GM12878 (cell line): ENCODE measurements at regions not wholly inside any gene's neighbourhood (a gene's known extent, or its start where the extent isn't known, plus 50 kb on each side); places are given as distances from the start of the nearest gene placed in this dataset.

Experiments used
- ATAC-seq: fragments of 200-7000 bp; cut with Tn5 transposase; 3 replicates; pipeline ENCODE4 v1.9.1; 2020; ENCODE audit warnings: mild to moderate bottlenecking, moderate library complexity
- BruUV-seq: library from RNA; stranded (reverse); fragments of 400-500 nt; replicated peaks from 2 replicates; lab custom pipeline; 2021; lab: Mats Ljungman, UMichigan
- CTCF ChIA-PET: fragments of 300-600 bp; sonication (Branson Sonifier 250); formaldehyde crosslinking; extraction: SDS; loops from one replicate; lab custom pipeline; 2021; ENCODE audit warnings: inconsistent platforms; lab: Yijun Ruan, JAX
- POLR2A ChIA-PET: fragments of 350-600 bp; formaldehyde crosslinking; extraction: SDS; loops from one replicate; lab custom pipeline; 2021; ENCODE audit warnings: inconsistent platforms; lab: Charles Lee
- RAD21 ChIA-PET: fragments of 300-600 bp; sonication (Branson Sonifier 250); formaldehyde crosslinking; loops from one replicate; lab custom pipeline; 2023; ENCODE audit warnings: antibody characterized with exemption; ENCODE audit not compliant: unreplicated experiment; lab: Charles Lee
- SMC1A ChIA-PET: fragments of 300-600 bp; sonication (Branson Sonifier 250); formaldehyde crosslinking; loops from one replicate; lab custom pipeline; 2023; ENCODE audit not compliant: unreplicated experiment, uncharacterized antibody; lab: Charles Lee
- DNase-seq: peaks from one replicate; pipeline ENCODE4 v3.0.0-alpha.2; 2011; ENCODE audit warnings: low read depth, low spot score
- FAIRE-seq: peaks from 3 replicates; lab custom pipeline; 2011; peaks lifted over from hg19 to GRCh38; lab: Jason Lieb, UNC
- H2AFZ ChIP-seq: 2 replicates; pipeline ENCODE4 v1.6.0; 2011; ENCODE audit warnings: low read depth, low read length, control low read depth; ENCODE audit not compliant: control insufficient read depth
- H3K27ac ChIP-seq: 2 replicates; pipeline ENCODE4 v1.5.1; 2011; ENCODE audit warnings: control low read depth; ENCODE audit not compliant: control insufficient read depth, insufficient read depth
- H3K27me3 ChIP-seq, 2 experiments: replicated peaks in 1 of 2; 2 replicates each; pipeline versions ENCODE4 v1.6.0 to v1.6.1; 2011; ENCODE audit warnings: low read length in 1 of 2; ENCODE audit not compliant: control insufficient read depth in 2 of 2, insufficient read depth in 2 of 2
- H3K36me3 ChIP-seq, 2 experiments: 2 replicates each; pipeline ENCODE4 v1.5.1; 2011; ENCODE audit warnings: low read length in 1 of 2; ENCODE audit not compliant: control insufficient read depth in 2 of 2, insufficient read depth in 2 of 2
- H3K4me1 ChIP-seq: 2 replicates; pipeline ENCODE4 v1.6.1; 2011; ENCODE audit warnings: mild to moderate bottlenecking, low read length, moderate library complexity, mixed read lengths; ENCODE audit not compliant: control insufficient read depth, insufficient read depth
- H3K4me2 ChIP-seq: 2 replicates; pipeline ENCODE4 v1.6.0; 2011; ENCODE audit warnings: control low read depth; ENCODE audit not compliant: control insufficient read depth, insufficient read depth
- H3K4me3 ChIP-seq: fragments of 200-600 bp; sonication (generic); 2 replicates; pipeline ENCODE4 v1.5.1; 2016
- H3K79me2 ChIP-seq: 2 replicates; pipeline ENCODE4 v1.6.0; 2011; ENCODE audit warnings: low read length; ENCODE audit not compliant: control insufficient read depth, insufficient read depth
- H3K9ac ChIP-seq: 2 replicates; pipeline ENCODE4 v1.8.0; 2011; ENCODE audit warnings: low read length, control low read depth, mixed read lengths; ENCODE audit not compliant: control insufficient read depth, insufficient read depth
- H3K9me3 ChIP-seq: replicated peaks from 3 replicates; pipeline ENCODE4 v1.5.1; 2011; ENCODE audit warnings: mild to moderate bottlenecking, low read length; ENCODE audit not compliant: control insufficient read depth, insufficient read depth
- H4K20me1 ChIP-seq: 2 replicates; pipeline ENCODE4 v1.6.0; 2011; ENCODE audit not compliant: control insufficient read depth, insufficient read depth
- ATF2 ChIP-seq: IDR thresholded peaks from 2 replicates; pipeline ENCODE4 v1.6.1; 2012; ENCODE audit warnings: low read length, inconsistent platforms
- CBX3 ChIP-seq: fragments of 200-600 bp; sonication (generic); IDR thresholded peaks from 2 replicates; pipeline ENCODE4 v1.6.1; 2016; ENCODE audit warnings: low read depth, borderline replicate concordance
- CBX5 ChIP-seq: sonication (generic); IDR thresholded peaks from 2 replicates; pipeline ENCODE4 v1.6.1; 2016; ENCODE audit warnings: low read depth, moderate library complexity, mild to moderate bottlenecking, inconsistent platforms
- IKZF1 ChIP-seq: fragments of 450-650 bp; conservative IDR thresholded peaks from 2 replicates; pipeline ENCODE4 v1.6.1; 2017; ENCODE audit warnings: antibody characterized with exemption, mild to moderate bottlenecking
- MAX ChIP-seq: IDR thresholded peaks from 2 replicates; pipeline ENCODE4 v1.6.1; 2012; ENCODE audit warnings: low read depth, low read length, improper control_type of control experiment
- NFIC ChIP-seq: IDR thresholded peaks from 2 replicates; pipeline ENCODE4 v1.6.1; 2012; ENCODE audit warnings: low read depth, mild to moderate bottlenecking, inconsistent platforms, low read length, moderate library complexity
- SMARCA5 ChIP-seq: fragments of 450-650 bp; IDR thresholded peaks from 2 replicates; pipeline ENCODE4 v1.6.1; 2017; ENCODE audit warnings: mild to moderate bottlenecking
- SRF ChIP-seq, 2 experiments: IDR thresholded peaks; 2 replicates each; pipeline ENCODE4 v1.6.1; 2011; ENCODE audit warnings: low read depth in 2 of 2, low read length in 2 of 2, mild to moderate bottlenecking in 1 of 2, moderate library complexity in 1 of 2
- TBL1XR1 ChIP-seq: IDR thresholded peaks from 2 replicates; pipeline ENCODE4 v1.6.1; 2012; ENCODE audit warnings: low read depth, low read length, improper control_type of control experiment
- TCF3 ChIP-seq: IDR thresholded peaks from 2 replicates; pipeline ENCODE4 v1.6.1; 2012; ENCODE audit warnings: low read depth, mild to moderate bottlenecking, low read length, borderline replicate concordance; ENCODE audit not compliant: insufficient read depth
- YBX1 ChIP-seq: fragments of 450-650 bp; IDR thresholded peaks from 2 replicates; pipeline ENCODE4 v1.6.1; 2016; ENCODE audit warnings: antibody characterized with exemption
- ZBTB40 ChIP-seq: fragments of 450-650 bp; IDR thresholded peaks from 2 replicates; pipeline ENCODE4 v1.6.1; 2016; ENCODE audit warnings: mild to moderate bottlenecking, moderate library complexity, borderline replicate concordance
- ZNF274 ChIP-seq: IDR thresholded peaks from one replicate; pipeline ENCODE4 v1.8.0; 2011; ENCODE audit not compliant: insufficient read length, insufficient read depth
- ZNF384 ChIP-seq: IDR thresholded peaks from 2 replicates; pipeline ENCODE4 v1.6.1; 2012; ENCODE audit warnings: low read depth, mild to moderate bottlenecking, low read length, improper control_type of control experiment, borderline replicate concordance
- ZNF687 ChIP-seq: fragments of 450-650 bp; IDR thresholded peaks from 2 replicates; pipeline ENCODE4 v1.6.1; 2017; ENCODE audit warnings: mild to moderate bottlenecking, moderate library complexity
- WGBS: methylation state at CpG from one replicate; pipeline ENCODE4 v1.1.6; 2016; ENCODE audit warnings: low lambda C conversion rate; ENCODE audit not compliant: insufficient replicate concordance, insufficient coverage; ENCODE audit errors: missing lambda C conversion rate; 5-methylcytosine and 5-hydroxymethylcytosine counted together
- in situ Hi-C: fragments of 300-500 bp; cut with MboI; formaldehyde crosslinking; loops from 9 replicates; pipeline ENCODE4 v1.14.3; 2018; ENCODE audit warnings: mixed read lengths
- intact Hi-C: fragments of 100-400 bp; cut with micrococcal nuclease; formaldehyde crosslinking; loops from one replicate; pipeline ENCODE4 v1.14.2; 2022; ENCODE audit not compliant: unreplicated experiment

GRCh38 chr5:124262470-124262869, 484.0 kb downstream of the ZNF608 start (continued):
- TF ChIP-seq ZBTB40: no peak
- no peak for TF ChIP-seq TBL1XR1
- no peak for TF ChIP-seq TCF3
- no peak for TF ChIP-seq SMARCA5
- TF ChIP-seq, all 136 proteins: peak for 0

- no peak for FAIRE-seq
- WGBS: 0% methylated on average over 1 of the region's 1 CpG
- CTCF ChIA-PET: no interaction called here
- no peak for TF ChIP-seq CBX5
- TF ChIP-seq CBX3: no peak
- TF ChIP-seq IKZF1: no peak
- no peak for TF ChIP-seq ZNF274
- TF ChIP-seq NFIC: no peak
- no peak for TF ChIP-seq ZNF384
- TF ChIP-seq YBX1: no peak
- TF ChIP-seq ATF2: no peak
- TF ChIP-seq MAX: no peak
- TF ChIP-seq SRF (IDR thresholded peaks at IDR 0.05; ENCODE audit: low read depth in 2 of 2, low read length in 2 of 2): no peak
- TF ChIP-seq ZNF687: no peak
Observed at GRCh38 chr5:124261848-124262247, 484.6 kb downstream of the ZNF608 start.

More at GRCh38 chr5:124261848-124262247, 484.6 kb downstream of the ZNF608 start:
- Histone ChIP-seq H3K9ac (no peak overlapping the region), H3K4me3 (no peak overlapping the region), H3K9me3 (no peaks in the 10 kb centered on the region), H3K4me2 (no peak overlapping the region), H4K20me1 (no peaks in the 10 kb centered on the region), H2AFZ (no peak overlapping the region), H3K36me3 (no peaks in the 10 kb centered on the region), H3K27me3 (no peaks in the 10 kb centered on the region; a peak in 1 of 4 replicates), H3K4me1 (no peaks in the 10 kb centered on the region), H3K27ac (no peak overlapping the region), H3K79me2 (no peaks in the 10 kb centered on the region)
- ATAC-seq: no peak
- BruUV-seq: no TSS peak
- POLR2A ChIA-PET: no interaction called here
- intact Hi-C loops (no loop called here), in situ Hi-C loops (no loop called here)
- RAD21 ChIA-PET: no interaction called here
- DNase-seq: no peak
- SMC1A ChIA-PET: no interaction called here
